IPS-20b (cell line): ENCODE measurements at regions not wholly inside any gene's neighbourhood (a gene's known extent, or its start where the extent isn't known, plus 50 kb on each side); places are given as distances from the start of the nearest gene placed in this dataset.
A peak's percentile ranks its signal among the peaks of the same experiment; 100 is the strongest.

Experiments used
- H3K27ac ChIP-seq: one replicate; pipeline ENCODE4 v1.5.1; 2013; ENCODE audit warnings: low read length
- H3K27me3 ChIP-seq: 2 replicates; pipeline ENCODE4 v1.6.1; 2013; ENCODE audit warnings: mild to moderate bottlenecking, low read length, inconsistent platforms; ENCODE audit not compliant: insufficient read depth
- H3K36me3 ChIP-seq: 2 replicates; pipeline ENCODE4 v1.6.1; 2013; ENCODE audit warnings: low read depth, mild to moderate bottlenecking, inconsistent platforms, low read length, moderate library complexity; ENCODE audit not compliant: insufficient read depth
- H3K4me1 ChIP-seq: 2 replicates; pipeline ENCODE4 v1.6.1; 2013; ENCODE audit warnings: mild to moderate bottlenecking, control low read depth, inconsistent platforms, low read length, moderate library complexity; ENCODE audit not compliant: insufficient read depth
- H3K4me3 ChIP-seq: 2 replicates; pipeline ENCODE4 v1.5.1; 2013; ENCODE audit warnings: mild to moderate bottlenecking, low read length, inconsistent platforms
- H3K9ac ChIP-seq: 2 replicates; pipeline ENCODE4 v1.6.1; 2013; ENCODE audit warnings: low read depth, mild to moderate bottlenecking, inconsistent platforms, low read length, moderate library complexity
- H3K9me3 ChIP-seq: 2 replicates; pipeline ENCODE4 v1.6.1; 2013; ENCODE audit warnings: mild to moderate bottlenecking, low read depth, low read length, inconsistent platforms; ENCODE audit not compliant: insufficient read depth

GRCh38 chr19:5257155-5258045 lies 83.2 kb downstream of the PTPRS start:
- H3K9ac ChIP-seq = no peak overlapping the region
- H3K4me1 ChIP-seq = no peaks in the 10 kb centered on the region
- H3K9me3 ChIP-seq = no peaks in the 10 kb centered on the region
- H3K36me3 ChIP-seq = peaks cover 87% of the 10 kb centered on the region
- H3K4me3 ChIP-seq = no peak overlapping the region
- H3K27me3 ChIP-seq = no peaks in the 10 kb centered on the region
- no peak overlapping the region for H3K27ac ChIP-seq

GRCh38 chr19:5255602-5256231 lies 84.9 kb downstream of the PTPRS start:
- Histone ChIP-seq H3K27me3 (no peaks in the 10 kb centered on the region), H3K9me3 (no peaks in the 10 kb centered on the region), H3K9ac (no peak overlapping the region), H3K27ac (no peak overlapping the region), H3K4me3 (no peak overlapping the region), H3K4me1 (peaks cover 6% of the 10 kb centered on the region; the same call in 1 of the 2 replicates), H3K36me3 (peaks cover 70% of the 10 kb centered on the region)

GRCh38 chr19:5254944-5255343 lies 85.7 kb downstream of the PTPRS start:
- Histone ChIP-seq H3K27ac (no peak overlapping the region), H3K4me1 (peaks cover 6% of the 10 kb centered on the region; the same call in 1 of the 2 replicates), H3K27me3 (no peaks in the 10 kb centered on the region), H3K9me3 (no peaks in the 10 kb centered on the region), H3K4me3 (no peak overlapping the region), H3K9ac (no peak overlapping the region), H3K36me3 (peaks cover 67% of the 10 kb centered on the region)

GRCh38 chr19:5254543-5254942 lies 86.1 kb downstream of the PTPRS start:
- peaks cover 67% of the 10 kb centered on the region for H3K36me3 ChIP-seq
- peaks cover 6% of the 10 kb centered on the region; the same call in 1 of the 2 replicates for H3K4me1 ChIP-seq
- H3K4me3 ChIP-seq = no peak overlapping the region
- no peak overlapping the region for H3K27ac ChIP-seq
- H3K9me3 ChIP-seq = no peaks in the 10 kb centered on the region
- H3K9ac ChIP-seq = no peak overlapping the region
- no peaks in the 10 kb centered on the region for H3K27me3 ChIP-seq

GRCh38 chr19:5253406-5254110 lies 87.1 kb downstream of the PTPRS start:
- no peak overlapping the region for H3K4me3 ChIP-seq

GRCh38 chr19:5251096-5252065 lies 89.2 kb downstream of the PTPRS start:
- H3K36me3 ChIP-seq = peaks cover 50% of the 10 kb centered on the region
- no peaks in the 10 kb centered on the region for H3K27me3 ChIP-seq
- H3K27ac ChIP-seq = peak overlapping the region; percentile 69
- H3K9ac ChIP-seq = peak overlapping the region; percentile 72; the same call in 1 of the 2 replicates
- H3K4me1 ChIP-seq = peaks cover 8% of the 10 kb centered on the region; the same call in 1 of the 2 replicates
- no peaks in the 10 kb centered on the region for H3K9me3 ChIP-seq
- peak overlapping the region; percentile 38; the same call in 1 of the 2 replicates for H3K4me3 ChIP-seq

More at GRCh38 chr19:5253406-5254110, 87.1 kb downstream of the PTPRS start:
- H3K9ac ChIP-seq = no peak overlapping the region
- H3K27me3 ChIP-seq = no peaks in the 10 kb centered on the region
- H3K36me3 ChIP-seq = peaks cover 63% of the 10 kb centered on the region
- peaks cover 8% of the 10 kb centered on the region; the same call in 1 of the 2 replicates for H3K4me1 ChIP-seq
- H3K27ac ChIP-seq = no peak overlapping the region
- no peaks in the 10 kb centered on the region for H3K9me3 ChIP-seq

GRCh38 chr19:5250127-5250659 lies 90.4 kb downstream of the PTPRS start:
- Histone ChIP-seq H3K9ac (no peak overlapping the region), H3K27me3 (no peaks in the 10 kb centered on the region), H3K36me3 (peaks cover 52% of the 10 kb centered on the region), H3K27ac (no peak overlapping the region), H3K4me3 (no peak overlapping the region), H3K4me1 (peaks cover 8% of the 10 kb centered on the region; the same call in 1 of the 2 replicates), H3K9me3 (no peaks in the 10 kb centered on the region)

- Histone ChIP-seq H3K36me3 (peaks cover 46% of the 10 kb centered on the region), H3K27me3 (no peaks in the 10 kb centered on the region), H3K9ac (no peak overlapping the region), H3K4me1 (peaks cover 8% of the 10 kb centered on the region; the same call in 1 of the 2 replicates), H3K4me3 (no peak overlapping the region), H3K9me3 (no peaks in the 10 kb centered on the region), H3K27ac (no peak overlapping the region)
Measured at GRCh38 chr19:5249526-5249925, 91.1 kb downstream of the PTPRS start.

- Histone ChIP-seq H3K4me3 (no peak overlapping the region), H3K9ac (no peak overlapping the region), H3K4me1 (peaks cover 8% of the 10 kb centered on the region; the same call in 1 of the 2 replicates), H3K36me3 (peaks cover 43% of the 10 kb centered on the region; the same call in 1 of the 2 replicates), H3K27me3 (no peaks in the 10 kb centered on the region), H3K27ac (no peak overlapping the region), H3K9me3 (no peaks in the 10 kb centered on the region)
Measured at GRCh38 chr19:5247957-5248705, 92.5 kb downstream of the PTPRS start.

- H3K9me3 ChIP-seq = no peaks in the 10 kb centered on the region
- no peak overlapping the region for H3K4me3 ChIP-seq
- H3K27me3 ChIP-seq = no peaks in the 10 kb centered on the region
- H3K27ac ChIP-seq = no peak overlapping the region
- peaks cover 48% of the 10 kb centered on the region; the same call in 1 of the 2 replicates for H3K36me3 ChIP-seq
- H3K9ac ChIP-seq = no peak overlapping the region
- H3K4me1 ChIP-seq = peaks cover 4% of the 10 kb centered on the region; the same call in 1 of the 2 replicates
Measured at GRCh38 chr19:5246554-5247155, 94.0 kb downstream of the PTPRS start.
